GM21381 (cell line): ENCODE measurements at regions not wholly inside any gene's neighbourhood (a gene's known extent, or its start where the extent isn't known, plus 50 kb on each side); places are given as distances from the start of the nearest gene placed in this dataset.
A peak's percentile ranks its signal among the peaks of the same experiment; 100 is the strongest.

ENCODE experiments used
- ATAC-seq: cut with Tn5 transposase; IDR thresholded peaks from one replicate; pipeline ENCODE4 v1.9.1; 2021; ENCODE audit warnings: mild to moderate bottlenecking, moderate library complexity; ENCODE audit not compliant: unreplicated experiment

GRCh38 chr13:39965309-39965708 lies 309.8 kb downstream of the COG6 start:
- ATAC-seq = no peak

- ATAC-seq = no peak
These were observed 311.9 kb downstream of the COG6 start for GRCh38 chr13:39967199-39967959.

DNA sequence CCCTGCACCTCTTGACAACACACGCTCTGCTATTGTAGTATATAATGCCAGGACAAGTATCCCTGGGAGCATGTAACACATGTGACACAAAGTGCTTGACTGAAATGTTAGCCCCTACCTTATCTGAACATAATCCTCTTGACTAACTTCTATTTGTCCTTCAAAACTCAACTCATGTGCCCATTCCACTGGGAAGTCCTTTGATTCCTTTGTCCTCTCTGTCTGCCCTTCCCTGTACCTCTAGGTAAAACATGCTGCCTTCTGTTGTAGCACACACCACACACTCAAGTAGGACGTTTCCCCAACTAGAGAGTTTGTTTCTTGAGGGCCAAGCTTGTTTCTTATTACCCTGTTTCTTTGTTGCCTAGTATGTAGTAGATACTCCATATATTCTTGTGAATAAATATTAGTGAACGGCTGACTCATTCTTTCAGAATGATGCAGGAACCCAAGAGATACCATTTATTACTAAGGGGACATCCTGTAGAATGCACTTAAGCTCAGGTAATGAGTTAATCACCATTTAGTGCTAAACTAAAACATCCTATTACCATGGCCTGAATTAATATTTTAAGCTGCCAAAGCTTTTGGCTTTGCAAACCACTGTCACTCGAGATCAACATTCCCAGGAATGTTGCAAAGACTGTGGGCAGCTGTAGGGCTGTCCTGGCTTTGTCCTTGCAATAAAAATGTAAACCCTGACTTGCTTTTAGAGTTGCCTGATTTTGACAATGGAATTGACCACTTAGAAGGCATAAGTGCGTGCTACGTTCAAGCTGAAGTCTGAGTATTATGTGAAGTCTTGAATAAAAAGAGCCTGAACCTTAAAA lies 313.4 kb downstream of the COG6 start:
- no peak for ATAC-seq

DNA sequence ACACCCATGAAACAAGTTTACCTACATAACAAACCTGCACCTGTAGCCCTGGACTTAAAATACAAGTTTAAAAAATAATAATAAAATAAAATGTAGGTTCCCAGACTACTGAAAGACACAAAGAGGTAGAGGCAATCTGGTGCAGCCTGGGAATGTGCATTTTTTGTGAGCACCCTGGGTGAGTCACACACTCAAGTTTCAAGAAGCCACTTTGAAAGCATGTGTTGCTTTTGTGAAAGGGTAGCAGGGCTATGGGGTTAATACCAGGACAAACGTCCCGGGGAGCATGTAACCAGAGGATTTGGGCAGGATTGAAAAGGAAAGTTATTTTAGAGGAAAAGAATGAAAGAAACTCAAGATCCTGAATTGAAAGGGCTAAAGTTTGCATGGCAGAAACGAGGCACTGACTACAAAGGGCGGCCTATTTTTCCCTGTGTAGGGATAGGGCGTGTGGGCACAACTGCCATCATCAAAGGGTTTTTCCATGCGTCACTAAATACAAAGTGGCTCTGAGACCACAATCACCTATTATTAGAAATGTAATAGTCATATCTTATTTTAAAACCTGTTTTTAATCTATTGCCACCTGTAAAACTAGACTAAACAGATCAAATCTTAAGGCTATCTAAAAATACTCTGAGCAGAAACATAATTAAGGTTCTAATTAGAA lies 314.9 kb downstream of the COG6 start:
- ATAC-seq = no peak

- no peak for ATAC-seq
These were observed 316.1 kb downstream of the COG6 start for GRCh38 chr13:39971526-39971925.

DNA sequence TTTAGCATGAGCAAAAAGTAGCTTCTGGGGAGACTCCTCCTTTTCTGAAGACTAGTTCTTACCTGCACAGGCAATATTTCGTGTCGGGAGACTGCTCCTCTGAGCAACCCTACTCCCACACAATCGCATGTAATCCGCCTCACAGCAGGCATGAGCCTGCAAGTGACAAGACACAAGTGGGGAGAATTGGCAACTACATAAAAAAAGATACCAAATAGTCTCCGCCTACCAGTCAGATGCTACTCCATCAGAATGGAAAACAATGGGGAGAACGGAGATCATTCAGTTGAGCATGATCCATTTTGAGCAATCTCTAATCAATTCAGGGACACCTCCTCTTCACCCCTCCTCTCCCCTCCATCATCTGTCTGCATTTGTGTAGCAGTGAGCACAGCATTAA lies 321.0 kb downstream of the COG6 start:
- no peak for ATAC-seq

DNA sequence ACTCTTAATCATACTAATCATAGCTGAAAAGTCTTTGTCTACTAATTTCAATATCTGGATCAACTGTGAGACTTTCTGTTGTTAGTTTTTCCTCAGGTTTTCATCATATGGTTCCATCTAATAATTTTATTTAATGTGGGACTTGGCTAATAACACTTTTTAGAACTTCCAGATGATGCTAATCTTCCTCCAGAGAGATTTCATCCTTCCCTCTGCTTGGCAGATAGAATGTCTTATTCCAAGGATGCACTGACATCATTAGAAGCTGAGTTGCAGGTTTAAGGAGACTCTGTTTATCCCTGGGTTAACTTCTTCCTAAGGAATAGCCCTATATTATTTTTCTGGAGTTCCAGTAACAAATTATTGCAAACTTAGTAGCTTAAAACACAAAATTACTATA lies 325.6 kb downstream of the COG6 start:
- no peak for ATAC-seq

DNA sequence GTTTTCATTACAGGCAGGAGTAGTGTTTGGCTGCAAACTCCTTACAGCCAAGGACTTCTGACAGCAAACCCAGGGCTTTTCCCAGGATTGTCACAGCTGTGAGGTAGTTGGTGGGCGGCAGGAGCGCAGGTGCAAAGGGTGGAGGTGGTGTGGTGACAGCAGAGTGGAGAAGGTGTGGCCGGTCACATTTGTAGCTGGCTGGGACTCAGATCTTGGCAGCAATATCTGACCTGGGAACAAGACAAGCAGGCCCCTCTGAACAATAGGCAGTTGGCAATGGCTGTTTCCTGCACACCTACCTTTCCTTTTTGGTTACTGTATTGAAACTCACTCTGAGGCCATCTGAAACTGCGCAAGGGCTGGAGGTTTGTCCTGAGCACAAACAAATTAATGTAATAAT lies 327.3 kb downstream of the COG6 start:
- no peak for ATAC-seq

DNA sequence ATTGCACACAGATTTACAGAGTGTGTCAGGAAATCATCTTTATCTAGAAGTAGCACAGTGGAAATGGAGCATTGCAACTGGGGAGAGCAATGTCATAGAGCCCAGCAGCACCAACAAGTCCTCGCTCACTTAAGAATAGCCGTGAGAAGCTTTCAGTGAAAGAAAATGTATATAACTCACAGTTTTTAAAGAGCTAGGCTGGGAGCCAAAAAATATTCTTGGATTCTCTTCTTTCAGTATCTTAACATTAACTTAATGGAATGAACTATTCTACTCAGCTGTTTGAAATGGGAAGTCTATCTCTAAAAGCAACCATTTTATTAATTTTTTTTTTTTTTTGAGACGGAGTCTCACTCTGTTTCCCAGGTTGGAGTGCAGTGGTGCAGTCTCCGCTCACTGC lies 329.6 kb downstream of the COG6 start:
- no peak for ATAC-seq

- no peak for ATAC-seq
These were observed 332.9 kb downstream of the COG6 start for GRCh38 chr13:39988351-39988750.

GRCh38 chr13:39998166-39998565 lies 342.7 kb downstream of the COG6 start:
- ATAC-seq = no peak

DNA sequence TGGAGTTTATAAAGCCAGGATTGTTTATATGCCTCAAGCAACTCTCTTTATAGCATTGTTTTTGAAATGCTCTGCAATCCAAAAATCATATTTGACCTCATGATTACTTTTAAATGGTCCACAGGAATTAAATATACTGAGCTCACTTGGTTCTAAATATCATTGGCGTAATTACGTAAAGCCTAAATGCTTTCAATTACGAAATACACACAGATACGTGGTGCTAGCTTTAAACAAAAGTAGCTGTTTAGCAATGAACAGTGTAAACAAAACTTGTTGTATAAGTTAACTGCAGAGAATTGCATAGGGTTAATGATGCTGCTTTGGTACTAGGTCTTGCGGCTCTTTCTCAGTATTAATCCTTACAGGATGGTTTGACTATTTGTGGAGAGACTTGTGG lies 346.6 kb downstream of the COG6 start:
- ATAC-seq = no peak

DNA sequence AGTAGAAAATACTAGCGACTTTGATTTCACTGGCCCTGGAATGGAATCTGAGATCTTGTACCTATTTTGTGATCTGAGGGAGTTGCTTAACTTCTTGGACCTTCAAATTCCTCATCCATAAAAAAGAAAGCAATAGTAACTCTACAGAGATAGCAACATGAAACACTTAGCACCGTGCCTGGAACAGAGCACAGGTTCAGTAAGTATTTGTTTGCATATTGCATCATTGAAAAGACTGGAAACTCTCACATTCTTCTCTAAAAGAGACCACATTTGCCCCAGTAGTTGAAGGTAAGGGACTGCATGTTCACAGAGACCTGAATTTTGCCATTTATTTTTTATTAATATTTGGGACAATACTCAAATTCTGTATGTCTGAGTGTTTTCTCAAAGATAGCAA lies 358.1 kb downstream of the COG6 start:
- no peak for ATAC-seq

GRCh38 chr13:40016953-40017660 lies 361.6 kb downstream of the COG6 start:
- no peak for ATAC-seq

- no peak for ATAC-seq
These were observed 362.3 kb downstream of the COG6 start for GRCh38 chr13:40017662-40018262.

DNA sequence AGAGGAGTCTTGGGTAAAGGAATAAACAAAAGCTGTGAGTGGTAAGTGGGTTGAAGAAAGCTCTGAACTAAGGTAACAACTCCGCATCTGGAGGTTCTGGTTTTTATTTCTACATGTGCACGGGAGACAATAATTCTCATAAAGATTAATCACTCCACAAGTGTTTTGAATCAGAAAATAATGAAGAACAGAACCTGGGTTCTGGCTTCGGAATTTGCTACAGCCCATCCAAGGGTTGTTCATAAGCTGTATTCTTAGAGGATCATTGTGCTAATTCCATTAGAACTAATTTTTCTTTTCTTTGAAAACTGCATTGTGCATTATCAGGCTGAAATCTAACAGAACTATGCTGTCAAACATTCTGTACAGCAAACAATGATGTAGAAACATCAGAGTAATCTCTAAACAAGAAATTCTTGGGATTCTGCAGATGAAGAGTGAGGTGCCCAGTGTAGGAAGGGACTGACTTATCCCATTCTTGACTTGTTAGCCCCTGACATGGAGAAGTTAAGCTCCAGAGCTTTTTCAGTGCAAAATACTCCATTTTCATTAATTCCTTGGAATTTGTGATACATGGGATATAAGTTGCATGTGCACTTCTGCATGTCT lies 368.2 kb downstream of the COG6 start:
- no peak for ATAC-seq

- no peak for ATAC-seq
These were observed 368.9 kb downstream of the COG6 start for GRCh38 chr13:40024204-40024966.

DNA sequence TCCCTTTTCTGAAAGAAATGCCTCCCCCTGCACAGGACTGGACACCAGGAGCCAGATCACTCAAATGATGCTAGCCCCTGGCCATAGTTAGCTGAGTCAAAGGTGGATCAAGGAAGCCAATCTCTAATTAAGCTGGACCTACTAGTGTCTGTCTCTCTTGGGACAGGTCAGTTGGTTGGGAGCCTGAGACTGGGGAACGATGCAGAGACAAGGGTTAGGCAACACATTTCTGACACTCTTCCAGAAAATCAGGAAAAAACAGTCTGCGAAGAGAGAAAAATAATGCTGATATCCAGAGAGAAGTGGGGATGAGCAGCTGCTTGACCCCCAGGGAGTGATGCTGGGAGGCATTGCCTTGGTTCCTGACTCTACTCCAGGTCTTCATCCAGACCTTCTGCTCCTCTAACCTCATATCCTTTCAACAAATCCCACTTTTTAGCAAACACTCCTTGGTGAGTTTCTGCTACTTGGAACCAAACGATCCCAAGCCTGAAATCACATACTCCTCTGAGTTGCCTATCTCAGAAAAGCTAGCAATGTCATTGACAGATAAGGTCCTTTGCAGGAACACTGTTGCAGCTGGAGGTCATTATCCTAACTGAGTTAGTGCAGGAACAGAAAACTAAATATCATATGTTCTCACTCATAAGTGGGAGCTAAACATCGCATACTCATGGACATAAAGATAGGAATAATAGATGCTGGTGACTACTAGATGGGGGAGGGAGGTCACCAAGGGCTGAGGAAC lies 369.7 kb downstream of the COG6 start:
- ATAC-seq = no peak

- peak; percentile 93 for ATAC-seq
These were observed 370.7 kb downstream of the COG6 start for GRCh38 chr13:40026174-40026585.
